Activated CD4-positive, alpha-beta T cell treated with anti-CD3 and anti-CD28 coated beads, Interleukin-2, amount 50 U/mL, for 24 hours (primary cell): ENCODE measurements at regions not wholly inside any gene's neighbourhood (a gene's known extent, or its start where the extent isn't known, plus 50 kb on each side); places are given as distances from the start of the nearest gene placed in this dataset.

Experiments
- DNase-seq, 2 donors: peaks; one replicate each; pipeline ENCODE4 v3.0.0-alpha.2; 2020; ENCODE audit warnings: low read depth in 1 of 2, low spot score in 1 of 2

DNA sequence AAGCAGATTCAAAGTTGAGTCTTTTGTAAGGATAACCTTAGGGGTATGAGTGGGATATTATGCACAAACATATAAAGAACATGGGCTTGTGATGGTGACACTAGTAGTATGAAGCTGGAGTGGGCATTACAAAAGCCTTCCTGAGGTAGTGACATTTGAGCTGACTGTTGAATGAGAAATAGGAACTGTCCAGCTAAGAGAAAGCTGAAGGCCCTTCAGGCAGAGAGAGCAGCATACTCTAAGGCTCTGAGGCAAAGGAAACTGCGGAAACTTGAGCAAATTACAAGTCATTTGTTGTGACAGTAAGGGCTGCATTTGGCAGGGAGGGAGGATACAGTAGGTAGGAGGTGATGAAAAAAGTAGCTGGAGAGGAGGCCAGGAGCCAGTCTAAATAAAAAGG, 190.7 kb upstream of the CD96 start:
- no peak for DNase-seq

DNA sequence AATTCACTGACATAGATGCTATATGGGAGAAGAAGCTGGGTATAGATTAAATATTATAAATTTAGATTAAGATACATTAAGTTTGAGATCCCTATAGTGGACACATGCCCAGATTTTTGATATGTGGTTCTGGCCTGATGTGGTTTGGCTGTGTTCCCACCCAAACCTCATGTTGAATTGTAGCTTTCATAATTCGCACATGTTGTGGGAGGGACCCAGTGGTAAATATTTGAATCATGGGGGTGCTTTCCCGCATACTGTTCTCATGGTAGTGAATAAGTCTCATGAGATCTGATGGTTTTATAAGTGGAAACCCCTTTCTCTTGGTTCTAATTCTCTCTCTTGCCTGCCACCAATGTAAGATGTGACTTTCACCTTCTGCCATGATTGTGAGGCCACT, 189.4 kb upstream of the CD96 start:
- DNase-seq: no peak

DNA sequence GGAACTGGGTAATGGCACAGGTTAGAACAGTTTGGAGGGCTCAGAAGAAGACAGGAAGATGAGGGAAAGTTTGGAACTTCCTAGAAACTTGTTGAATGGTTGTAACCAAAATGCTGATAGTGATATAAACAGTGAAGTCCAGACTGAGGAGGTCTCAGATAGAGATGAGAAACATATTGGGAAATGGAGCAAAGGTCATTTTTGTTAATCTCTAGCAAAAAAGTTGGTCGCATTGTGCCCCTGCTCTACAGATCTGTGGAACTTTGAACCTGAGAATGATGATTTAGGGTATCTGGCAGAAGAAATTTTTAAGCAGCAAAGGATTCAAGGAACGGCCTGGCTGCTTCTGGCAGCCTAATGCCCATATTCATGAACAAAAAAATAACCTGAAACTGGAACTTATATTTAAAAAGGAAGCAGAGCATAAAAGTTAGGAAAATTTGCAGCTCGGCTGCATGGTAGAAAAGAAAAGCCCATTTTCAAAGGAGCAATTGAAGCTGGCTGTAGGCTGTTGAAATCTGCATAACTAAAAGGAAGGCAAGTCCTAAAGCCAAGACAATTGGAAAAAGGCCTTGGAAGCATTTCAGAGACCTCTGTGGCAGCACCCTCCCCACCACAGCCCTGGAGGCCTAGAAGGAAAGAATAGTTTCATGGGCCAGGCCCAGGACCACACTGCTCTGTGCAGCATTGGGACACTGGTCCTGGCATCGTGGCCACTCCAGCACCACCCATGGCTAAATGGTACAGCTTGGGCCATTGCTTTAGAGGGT, 182.6 kb upstream of the CD96 start:
- no peak for DNase-seq

DNA sequence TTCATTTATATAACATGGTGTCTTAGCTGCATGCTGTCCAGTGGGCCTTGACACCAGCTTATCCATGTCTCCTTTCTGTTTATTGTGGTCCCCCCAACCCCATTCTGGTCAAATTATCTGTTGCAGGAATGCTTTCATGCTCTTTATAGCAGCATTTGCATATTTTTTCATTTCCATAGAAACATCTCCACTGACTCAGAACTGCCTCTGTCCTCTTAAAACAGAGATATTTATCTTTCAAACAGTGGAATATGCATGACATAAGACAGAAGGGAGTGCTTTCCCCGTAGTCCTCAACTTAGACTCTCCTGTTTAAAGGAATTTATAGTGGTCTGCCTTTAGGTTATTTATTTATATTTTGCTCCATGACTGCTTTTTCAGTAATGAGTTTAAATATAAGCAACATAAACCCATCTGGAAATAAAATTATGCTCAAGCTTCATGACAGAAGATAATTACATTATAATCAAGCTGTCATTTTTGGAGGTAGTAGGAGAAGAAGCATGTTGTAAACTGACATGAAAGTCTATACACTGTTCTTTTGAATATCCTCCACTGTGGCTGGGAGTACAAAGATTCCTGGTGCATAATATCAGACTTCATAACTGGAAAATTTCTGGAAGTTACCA, 179.5 kb upstream of the CD96 start:
- DNase-seq: no peak

DNA sequence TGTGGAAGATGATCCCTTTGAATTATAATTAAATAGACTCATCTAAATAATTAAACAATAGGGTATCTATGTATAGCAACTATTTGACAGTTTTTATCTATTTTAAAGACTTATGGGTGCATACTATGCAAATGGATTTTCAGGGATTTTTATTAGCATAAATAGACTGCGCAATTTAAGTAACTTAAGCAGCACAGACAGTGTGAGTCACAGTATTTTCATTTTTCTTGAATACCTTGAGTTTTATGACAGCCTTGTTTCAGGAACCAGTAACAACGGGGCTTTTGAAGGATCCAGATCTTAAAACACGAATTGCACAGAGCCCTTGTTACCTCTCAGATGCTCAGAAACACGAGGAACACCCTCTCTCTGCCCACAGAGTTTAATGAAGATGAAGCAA, 175.5 kb upstream of the CD96 start:
- no peak for DNase-seq

DNA sequence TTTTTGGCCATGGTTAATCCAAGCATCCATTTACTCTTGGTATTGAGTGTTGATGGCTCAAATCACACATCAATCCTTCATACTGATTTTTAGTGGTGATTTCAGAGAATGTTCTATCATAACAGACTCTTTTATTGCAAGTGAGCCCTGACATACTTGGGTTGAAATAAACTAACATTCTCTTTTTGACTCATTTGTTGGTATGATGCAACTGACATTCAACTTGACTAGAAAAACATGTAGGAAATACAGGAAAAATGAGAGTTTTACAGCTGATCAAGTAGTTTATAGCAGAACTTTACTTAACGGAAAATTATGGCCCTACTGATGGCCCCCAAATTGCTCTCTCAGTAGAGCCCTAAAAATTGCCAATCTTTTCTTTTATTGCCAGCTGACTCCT, 173.9 kb upstream of the CD96 start:
- DNase-seq: no peak

DNA sequence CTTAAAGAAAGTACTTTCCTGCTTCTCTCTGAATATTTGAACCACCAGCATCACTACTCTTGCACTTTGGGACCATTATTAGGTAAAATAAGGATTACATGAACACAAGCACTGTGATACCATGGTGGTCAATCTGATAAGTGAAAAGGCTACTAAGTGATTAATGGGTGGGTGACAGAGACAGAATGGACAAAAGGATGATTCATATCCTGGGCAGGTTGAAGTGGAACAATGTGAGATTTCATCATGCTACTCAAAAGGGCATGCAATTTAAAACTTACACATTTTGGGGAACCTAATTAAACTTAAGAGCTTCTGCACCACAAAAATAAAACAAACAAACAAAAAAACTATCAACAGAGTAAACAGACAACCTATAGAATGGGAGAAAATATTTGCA, 172.0 kb upstream of the CD96 start:
- no peak for DNase-seq

DNA sequence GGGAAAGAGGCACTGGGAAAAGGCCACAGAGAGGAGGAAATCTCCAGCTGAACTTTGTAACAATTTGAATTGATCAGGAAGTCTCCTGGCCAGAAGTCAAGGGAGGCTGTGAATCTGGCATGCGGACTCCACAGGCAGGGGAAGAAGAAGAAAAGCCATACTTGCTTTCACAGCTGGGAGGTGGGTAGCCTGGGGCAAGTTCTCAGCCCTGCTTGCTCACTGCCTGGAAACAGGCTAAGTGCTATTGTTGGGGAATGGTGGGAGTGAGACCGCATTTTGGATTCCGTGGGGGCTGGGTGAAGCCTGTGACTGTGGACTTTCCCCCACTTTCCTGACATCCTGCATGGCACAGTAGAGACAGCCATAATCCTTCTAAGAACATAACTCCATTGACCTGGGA, 168.8 kb upstream of the CD96 start:
- DNase-seq: no peak

DNA sequence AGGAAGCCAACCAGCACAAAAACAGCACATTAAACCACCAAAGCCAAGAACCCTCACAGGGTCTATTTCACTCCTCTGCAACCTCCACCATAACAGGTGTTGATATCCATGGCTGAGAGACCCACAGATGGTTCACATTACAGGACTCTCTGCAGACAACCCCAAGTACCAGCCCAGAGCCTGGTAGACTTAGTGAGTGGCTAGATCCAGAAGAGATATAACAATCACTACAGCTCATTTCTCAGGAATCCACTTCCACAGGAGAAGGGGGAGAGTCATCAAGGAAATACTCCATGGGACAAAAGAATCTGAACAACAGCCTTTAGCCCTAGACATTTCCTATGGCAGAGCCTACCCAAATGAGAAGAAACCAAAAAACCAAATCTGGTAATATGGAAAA, 168.1 kb upstream of the CD96 start:
- DNase-seq: no peak

DNA sequence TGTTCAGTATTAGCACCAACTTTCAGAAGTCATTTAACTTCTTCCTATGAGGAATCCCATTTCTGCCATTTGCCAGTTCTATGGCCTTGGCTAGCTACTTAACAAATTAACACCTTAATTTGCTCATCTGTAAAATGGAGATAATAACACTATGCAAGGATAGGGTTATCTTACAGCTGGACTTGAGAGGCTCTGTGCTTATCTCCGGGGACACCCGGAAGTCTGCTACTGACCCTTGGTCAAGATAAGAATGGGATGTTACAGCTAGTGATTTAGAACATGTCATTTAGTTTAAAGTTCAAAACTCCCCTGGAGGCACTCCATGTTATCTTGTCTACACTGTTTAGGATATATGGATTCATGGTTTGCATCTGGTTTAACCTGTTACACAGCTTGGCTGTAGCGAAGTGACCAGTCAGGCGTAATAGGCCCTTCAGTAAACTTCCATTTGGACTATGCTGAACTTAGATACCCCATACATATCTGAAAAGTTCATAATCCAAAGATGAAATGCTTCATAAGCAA, 156.0 kb upstream of the CD96 start:
- no peak for DNase-seq

DNA sequence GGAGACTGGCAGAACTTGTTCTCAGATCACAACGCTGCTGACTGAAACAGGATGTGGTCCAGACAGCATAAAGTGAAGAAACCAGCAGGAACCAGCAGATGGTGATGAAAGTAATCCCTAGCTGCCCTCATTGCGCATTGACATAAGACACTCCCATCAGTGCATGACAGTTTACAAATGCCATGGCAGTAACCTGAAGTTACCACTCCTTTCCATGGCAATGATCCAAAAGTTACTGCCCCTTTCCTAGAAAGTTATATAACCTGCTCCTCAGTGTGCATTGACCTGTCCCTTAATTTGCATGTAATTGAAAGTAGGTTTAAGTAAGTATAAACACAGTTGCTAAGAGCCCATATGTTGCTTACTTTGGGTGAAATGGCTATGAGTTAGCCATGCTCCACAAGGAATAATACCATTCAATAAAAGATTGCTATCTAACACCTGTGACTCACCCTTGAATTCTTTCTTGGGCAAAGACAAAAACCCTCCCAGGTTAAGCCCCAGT, 149.1 kb upstream of the CD96 start:
- peak in 1 of 2 donors; percentile 27 for DNase-seq

DNA sequence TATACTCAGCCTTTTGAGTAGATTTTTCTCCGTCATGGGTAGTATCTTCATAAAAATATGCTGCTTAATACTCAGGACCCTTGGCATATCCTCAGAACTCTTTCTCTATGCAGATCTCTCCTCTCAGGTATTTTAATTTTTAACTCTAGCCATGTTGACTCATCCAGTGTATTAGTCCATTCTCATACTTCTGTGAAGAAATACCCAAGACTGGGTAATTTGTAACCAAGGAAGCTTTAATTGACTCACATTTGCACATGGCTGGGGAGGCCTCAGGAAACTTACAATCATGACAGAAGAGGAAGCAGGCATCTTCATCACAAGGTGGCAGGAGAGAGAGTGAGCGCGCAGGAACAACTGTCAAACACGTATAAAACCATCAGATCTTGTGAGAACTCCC, 129.3 kb upstream of the CD96 start:
- no peak for DNase-seq

DNA sequence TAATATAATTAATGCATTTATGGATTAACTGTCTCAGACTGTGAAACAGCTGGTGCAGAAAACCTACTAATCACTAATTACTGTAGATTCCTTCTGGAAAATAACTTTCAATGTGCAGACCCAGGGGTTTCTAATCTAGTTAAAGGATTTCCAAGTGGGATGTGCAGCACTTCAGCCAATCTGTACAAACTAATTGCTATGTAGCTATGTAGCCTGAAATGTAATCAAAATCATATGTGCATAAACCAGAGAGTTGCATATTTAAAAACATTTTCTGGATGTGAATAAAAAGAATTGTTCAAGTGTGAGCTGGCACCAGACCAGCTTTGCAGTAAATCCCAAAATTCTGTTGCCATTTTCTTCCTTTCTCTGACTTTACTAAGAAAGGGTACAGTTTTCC, 127.5 kb upstream of the CD96 start:
- DNase-seq: no peak

DNA sequence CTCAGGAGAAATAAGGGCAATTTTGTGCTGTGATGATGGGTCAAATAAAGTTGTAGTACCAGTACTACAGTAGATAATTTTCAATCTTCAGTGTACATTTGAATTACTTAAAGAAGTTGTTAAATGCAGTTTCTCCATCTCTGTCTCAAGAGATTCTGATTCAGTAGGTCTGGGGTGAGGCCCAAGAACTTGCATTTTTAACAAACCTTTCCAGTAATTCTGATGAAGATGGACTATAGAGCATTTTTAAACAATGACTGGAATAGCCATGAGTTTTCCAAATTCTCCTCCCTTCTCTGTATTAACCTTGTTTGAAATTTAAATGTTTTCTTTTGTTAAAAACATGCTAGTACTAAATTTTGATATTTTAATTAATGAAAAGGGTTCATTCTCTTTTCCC, 127.0 kb upstream of the CD96 start:
- no peak for DNase-seq

DNA sequence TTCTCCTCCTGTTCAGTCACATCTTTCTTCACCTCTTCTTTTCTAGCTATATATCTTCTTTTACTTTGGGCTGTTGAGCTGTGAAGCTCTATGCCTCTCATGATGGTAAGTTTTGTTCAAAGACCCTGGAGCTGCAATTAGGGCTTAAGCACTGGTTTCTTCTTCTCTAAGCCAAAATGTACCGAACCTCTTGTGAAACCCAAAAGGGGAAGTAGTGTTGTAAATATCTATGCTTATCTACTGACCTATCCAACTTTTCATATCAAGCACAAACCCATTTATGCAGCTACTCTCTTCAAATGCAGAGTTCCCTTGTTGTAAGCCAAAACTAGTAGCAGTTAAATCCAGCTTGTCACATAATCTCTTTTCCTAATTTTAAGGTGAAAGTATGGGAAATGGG, 123.6 kb upstream of the CD96 start:
- no peak for DNase-seq

DNA sequence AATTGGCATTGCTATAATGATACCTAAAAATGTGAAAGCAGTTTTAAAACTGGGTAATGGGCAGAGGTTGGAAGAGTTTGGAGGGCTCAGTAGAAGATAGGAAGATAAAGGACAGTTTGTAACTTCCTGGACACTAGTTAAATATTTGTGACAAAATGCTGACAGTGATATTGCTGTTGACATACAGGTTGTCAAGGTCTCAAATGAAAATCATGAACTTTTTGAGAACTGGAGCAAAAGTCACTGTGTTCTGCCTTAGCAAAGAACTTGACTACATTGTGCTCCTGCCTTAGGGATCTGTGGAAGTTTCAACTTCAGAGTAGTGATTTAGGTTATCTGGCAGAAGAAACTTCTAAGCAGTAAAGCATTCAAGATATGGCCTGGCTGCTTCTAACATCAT, 113.7 kb upstream of the CD96 start:
- no peak for DNase-seq

DNA sequence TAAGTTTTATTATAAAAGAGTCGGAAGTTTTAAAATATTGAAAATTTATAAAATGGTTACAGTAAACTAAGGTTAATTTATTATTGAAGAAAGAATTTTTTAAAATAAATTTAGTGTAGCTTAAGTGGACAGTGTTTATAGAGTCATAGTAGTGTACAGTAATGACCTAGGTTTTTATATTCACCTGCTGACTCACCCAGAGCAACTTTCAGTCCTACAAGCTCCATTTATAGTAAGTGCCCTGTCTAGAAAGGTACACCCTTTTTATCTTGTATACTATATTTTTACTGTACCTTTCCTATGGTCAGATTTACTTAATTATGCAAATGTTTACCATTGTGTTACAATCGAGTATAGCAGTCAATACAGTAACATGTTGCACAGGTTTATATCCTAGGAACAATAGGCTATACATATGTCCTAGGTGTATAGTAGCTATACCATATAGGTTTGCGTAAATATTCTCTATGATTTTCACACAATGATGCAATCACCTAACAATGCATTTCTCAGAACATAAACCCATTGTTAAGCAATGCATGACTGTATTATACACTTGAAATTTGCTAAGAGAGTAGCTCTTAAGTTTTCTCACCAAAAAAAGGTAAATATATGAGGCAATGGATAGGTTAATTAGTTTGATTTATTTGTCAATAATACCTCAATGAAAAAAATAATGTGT, 106.9 kb upstream of the CD96 start:
- DNase-seq: no peak

DNA sequence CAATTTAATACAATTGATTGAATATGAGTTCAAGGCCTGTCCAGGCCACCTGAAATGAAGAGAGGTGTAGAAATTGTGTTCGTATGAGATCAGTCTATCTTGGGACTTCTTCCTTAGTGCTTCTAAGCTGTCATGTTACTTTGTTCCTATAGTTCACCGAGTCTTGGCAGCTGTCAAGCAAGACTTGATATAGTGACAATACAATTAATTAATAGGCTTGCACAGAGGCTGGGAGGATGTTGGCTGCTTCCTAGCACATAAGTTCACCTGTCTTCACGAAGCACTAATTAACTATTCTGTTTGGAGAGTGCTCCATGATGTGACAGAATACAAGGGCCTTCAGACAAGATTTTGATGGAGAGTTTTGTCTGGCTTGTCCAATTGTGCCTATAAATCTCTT, 103.7 kb upstream of the CD96 start:
- DNase-seq: no peak

DNA sequence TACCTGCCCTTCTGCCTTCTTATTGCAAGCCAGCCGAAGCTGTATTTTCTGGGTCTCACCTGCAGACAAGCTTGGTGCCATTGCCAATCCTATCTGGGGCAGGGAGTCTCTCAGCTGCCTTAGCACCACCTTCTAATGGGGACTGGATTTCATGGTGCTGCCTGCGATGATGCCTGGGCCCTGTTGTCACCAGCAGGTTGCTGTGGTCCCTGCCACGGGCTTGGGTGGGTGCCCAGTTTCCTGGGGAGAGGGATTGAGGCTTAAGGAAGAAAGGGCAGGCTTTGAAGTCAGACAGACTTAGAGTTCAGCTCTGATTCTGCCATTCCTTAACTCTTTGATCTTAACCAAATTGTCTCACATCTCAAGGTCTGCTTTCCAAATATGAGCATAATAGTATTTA, 87.4 kb upstream of the CD96 start:
- DNase-seq: no peak

DNA sequence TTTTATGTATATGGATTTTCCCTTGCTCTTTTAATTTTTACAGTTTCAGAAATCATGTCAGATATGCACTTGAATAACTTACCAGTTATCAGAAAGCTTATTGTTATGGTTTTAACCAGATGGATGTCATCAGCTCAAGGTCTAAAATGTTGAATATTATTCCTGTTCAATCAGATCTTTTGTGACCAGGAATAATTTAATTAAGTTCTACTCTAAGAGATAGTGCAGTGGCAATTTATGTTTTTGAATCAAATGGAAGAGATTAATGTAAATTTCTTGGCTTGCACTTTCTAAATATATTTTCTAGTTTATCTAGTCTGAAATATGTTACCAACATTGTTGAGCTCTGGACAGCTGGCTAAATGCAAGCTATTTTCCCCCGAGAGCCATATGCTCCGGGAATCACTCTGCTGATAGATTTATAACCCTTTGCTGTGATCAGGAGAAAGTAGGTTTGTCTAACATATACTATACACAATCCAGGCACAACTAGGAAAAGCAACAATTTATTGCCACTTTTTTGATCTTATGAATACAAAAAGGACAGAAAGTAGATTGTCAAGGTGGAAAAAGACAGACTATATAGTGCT, 76.8 kb upstream of the CD96 start:
- no peak for DNase-seq

DNA sequence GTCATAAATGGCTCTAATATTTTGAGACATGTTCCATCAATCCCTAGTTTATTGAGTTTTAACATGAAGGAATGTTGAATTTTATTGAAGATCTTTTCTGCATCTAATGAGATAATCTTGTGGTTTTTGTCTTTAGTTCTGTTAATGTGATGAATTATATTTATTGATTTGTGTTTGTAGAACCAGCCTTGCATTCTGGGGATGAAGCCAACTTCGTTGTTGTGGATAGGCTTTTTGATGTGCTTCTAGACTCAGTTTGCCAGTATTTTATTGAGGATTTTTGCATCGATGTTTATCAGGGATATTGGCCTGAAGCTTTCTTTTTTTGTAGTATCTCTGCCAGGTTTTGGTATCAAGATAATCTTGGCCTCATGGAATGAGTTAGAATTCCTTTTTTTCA, 72.0 kb upstream of the CD96 start:
- no peak for DNase-seq

DNA sequence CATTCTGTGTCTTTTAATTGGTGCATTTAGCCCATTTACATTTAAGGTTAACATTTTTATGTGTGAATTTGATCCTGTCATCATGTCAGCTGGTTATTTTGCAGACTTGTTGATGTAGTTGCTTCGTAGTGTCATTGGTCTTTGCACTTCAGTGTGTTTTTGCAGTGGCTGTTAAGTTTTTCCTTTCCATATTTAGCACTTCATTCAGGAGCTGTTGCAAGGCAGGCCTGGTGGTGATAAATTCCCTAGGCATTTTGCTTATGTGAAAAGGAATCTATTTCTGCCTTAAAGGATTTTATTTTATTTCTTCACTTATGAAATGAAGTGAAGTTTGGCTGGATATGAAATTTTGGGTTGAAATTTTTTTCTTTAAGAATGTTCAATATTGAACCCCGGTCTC, 70.2 kb upstream of the CD96 start:
- no peak for DNase-seq
